T-cell (primary cell): ENCODE measurements at regions not wholly inside any gene's neighbourhood (a gene's known extent, or its start where the extent isn't known, plus 50 kb on each side); places are given as distances from the start of the nearest gene placed in this dataset.
"Not testable (repeated sequence)": the region's sequence is repeated elsewhere in the genome, so short reads cannot be mapped to it uniquely, and the experiment has no call there.

Experiments used
- ATAC-seq, 4 experiments: fragments of 200-7000 bp in 3 of 4; fragments of 150-1000 bp in 1 of 4; cut with Tn5 transposase; replicated peaks in 1 of 4; 1 replicate in 3 of 4; 2 replicates in 1 of 4; pipeline ENCODE4 v1.10.0; 2021; ENCODE audit warnings: moderate library complexity in 3 of 4, mild to moderate bottlenecking in 2 of 4, moderate number of reproducible peaks in 1 of 4
- CTCF ChIA-PET, 2 donors: fragments of 300-600 bp; sonication (Branson Sonifier 250); formaldehyde crosslinking; loops; one replicate each; lab custom pipeline; 2022; ENCODE audit warnings: antibody characterized with exemption in 2 of 2; lab: Charles Lee
- POLR2A ChIA-PET, 2 donors: fragments of 300-600 bp; sonication (Branson Sonifier 250); formaldehyde crosslinking; loops; one replicate each; lab custom pipeline; 2022; ENCODE audit warnings: antibody characterized with exemption in 2 of 2; lab: Charles Lee
- DNase-seq, 35 experiments: peaks; one replicate each; pipeline versions ENCODE4 v3.0.0 to v3.0.0-alpha.2; 2013 to 2023
- H3K27ac ChIP-seq: one replicate; pipeline ENCODE4 v1.5.1; 2013; ENCODE audit warnings: low read length
- H3K27me3 ChIP-seq, 2 experiments: replicated peaks in 1 of 2; 1 replicate in 1 of 2; 2 replicates in 1 of 2; pipeline versions ENCODE4 v1.6.1 to v1.7.0; 2013; ENCODE audit warnings: low read length in 1 of 2, mixed read lengths in 1 of 2; ENCODE audit not compliant: control insufficient read depth in 2 of 2, insufficient read depth in 2 of 2; ENCODE audit errors: extremely low read depth in 1 of 2
- H3K36me3 ChIP-seq, 2 donors: 1 replicate in 1 of 2; 2 replicates in 1 of 2; pipeline versions ENCODE4 v1.6.1 to v1.7.0; 2013; ENCODE audit warnings: low read length in 1 of 2; ENCODE audit not compliant: control insufficient read depth in 2 of 2, insufficient read depth in 1 of 2; ENCODE audit errors: extremely low read depth in 1 of 2
- H3K4me1 ChIP-seq, 2 experiments: 1 replicate in 1 of 2; 2 replicates in 1 of 2; pipeline versions ENCODE4 v1.6.1 to v1.7.0; 2013; ENCODE audit warnings: low read length in 2 of 2, mixed read lengths in 1 of 2; ENCODE audit not compliant: insufficient read depth in 2 of 2, control insufficient read depth in 1 of 2; ENCODE audit errors: extremely low read depth in 1 of 2
- H3K4me3 ChIP-seq, 2 donors: 1 replicate in 1 of 2; 2 replicates in 1 of 2; pipeline versions ENCODE4 v1.5.1 to v1.7.0; 2013; ENCODE audit warnings: mild to moderate bottlenecking in 2 of 2, low read length in 1 of 2, moderate library complexity in 1 of 2; ENCODE audit not compliant: control insufficient read depth in 1 of 2; ENCODE audit errors: extremely low read depth in 1 of 2
- H3K9me3 ChIP-seq: 2 replicates; pipeline ENCODE4 v1.7.0; 2013
- H3K27ac Mint-ChIP-seq, 2 donors: one replicate each; pipeline ENCODE4 v1.8.0; 2020 to 2021; ENCODE audit warnings: mild to moderate bottlenecking in 2 of 2, mixed read lengths in 2 of 2
- H3K27me3 Mint-ChIP-seq, 2 donors: one replicate each; pipeline ENCODE4 v1.8.0; 2021 to 2022; ENCODE audit warnings: mixed read lengths in 2 of 2
- H3K36me3 Mint-ChIP-seq: one replicate; pipeline ENCODE4 v1.8.0; 2021; ENCODE audit warnings: mixed read lengths
- H3K4me1 Mint-ChIP-seq, 3 donors: one replicate each; pipeline ENCODE4 v1.8.0; 2020 to 2022; ENCODE audit warnings: mixed read lengths in 3 of 3, mild to moderate bottlenecking in 1 of 3
- H3K4me3 Mint-ChIP-seq, 3 donors: one replicate each; pipeline ENCODE4 v1.8.0; 2020 to 2022; ENCODE audit warnings: mild to moderate bottlenecking in 3 of 3, mixed read lengths in 3 of 3, moderate library complexity in 3 of 3
- H3K9me3 Mint-ChIP-seq, 3 donors: one replicate each; pipeline ENCODE4 v1.8.0; 2020 to 2022; ENCODE audit warnings: mixed read lengths in 3 of 3
- WGBS: methylation state at CpG from one replicate; pipeline ENCODE4 v1.1.5; 2013; ENCODE audit warnings: missing lambda C conversion rate; ENCODE audit not compliant: insufficient coverage; 5-methylcytosine and 5-hydroxymethylcytosine counted together

DNA sequence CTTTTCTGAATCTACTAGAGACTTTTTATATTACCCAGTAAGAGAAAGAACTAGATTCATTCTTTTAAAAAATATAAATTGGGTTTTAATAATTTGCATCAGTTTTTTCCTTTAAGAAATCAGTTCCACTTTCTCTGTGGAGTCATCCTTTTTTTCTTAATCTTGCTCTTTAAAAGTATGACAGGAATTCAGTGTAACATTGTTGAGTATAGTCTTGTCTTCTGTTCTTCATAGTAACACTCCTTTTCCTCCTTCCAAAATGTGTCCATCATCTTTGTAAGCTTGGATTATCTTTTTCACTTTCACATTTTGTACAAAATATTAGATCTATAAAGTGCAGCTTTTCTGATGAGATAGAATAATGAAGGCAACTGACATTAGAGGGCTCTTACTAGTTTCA, 135.4 kb downstream of the HAUS1 start:
- Mint-ChIP-seq H3K36me3 (peaks cover 21% of the 10 kb centered on the region), H3K27ac (no peak overlapping the region), H3K9me3 (no peaks in the 10 kb centered on the region), H3K4me3 (no peak overlapping the region), H3K27me3 (no peaks in the 10 kb centered on the region), H3K4me1 (peaks cover 45 to 53% (median 52%) of the 10 kb centered on the region in 3 donors)
- no peak overlapping the region for H3K27ac ChIP-seq
- CTCF ChIA-PET = interaction anchor here in 1 of 2 donors (0.6 to 1.2 kb wide), 3 partner anchors 28 to 1538 kb away, joined by 3 read pairs; a partner anchor contains a TSS
- peaks cover 0 to 5% of the 10 kb centered on the region in 2 experiments for H3K4me1 ChIP-seq
- H3K36me3 ChIP-seq = peaks cover 0 to 5% of the 10 kb centered on the region in 2 donors
- POLR2A ChIA-PET = no interaction called here
- no peaks in the 10 kb centered on the region for H3K9me3 ChIP-seq
- no peak overlapping the region for H3K4me3 ChIP-seq
- DNase-seq = no peak
- H3K27me3 ChIP-seq = no peaks in the 10 kb centered on the region
- ATAC-seq = no peak

DNA sequence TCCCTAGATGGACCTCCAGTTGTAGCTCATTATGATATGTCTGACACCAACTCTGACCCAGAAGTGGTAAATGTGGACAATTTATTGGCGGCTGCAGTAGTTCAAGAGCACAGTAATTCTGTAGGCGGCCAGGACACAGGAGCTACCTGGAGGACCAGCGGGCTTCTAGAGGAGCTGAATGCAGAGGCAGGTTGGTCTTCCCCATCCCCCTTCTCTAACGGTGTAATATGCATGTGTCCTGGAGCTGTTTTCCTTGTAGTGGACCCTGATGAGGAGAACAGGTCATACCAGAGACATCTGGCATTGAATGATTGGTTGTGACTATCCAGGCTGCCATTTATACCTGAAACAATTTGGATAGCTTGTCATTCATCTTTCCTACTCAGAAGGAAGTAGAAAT, 135.8 kb downstream of the HAUS1 start:
- no peak overlapping the region for H3K27ac ChIP-seq
- Mint-ChIP-seq H3K9me3 (no peaks in the 10 kb centered on the region), H3K36me3 (peaks cover 21% of the 10 kb centered on the region), H3K4me1 (peaks cover 41 to 52% (median 50%) of the 10 kb centered on the region in 3 donors), H3K27me3 (no peaks in the 10 kb centered on the region), H3K27ac (peak overlapping the region in 1 of 2 donors; percentile 24), H3K4me3 (no peak overlapping the region)
- POLR2A ChIA-PET = no interaction called here
- CTCF ChIA-PET = interaction anchor here (0.6 to 1.2 kb wide), 4 partner anchors 27 to 1537 kb away, joined by 3 read pairs; a partner anchor contains a TSS
- no peaks in the 10 kb centered on the region for H3K9me3 ChIP-seq
- WGBS = no CpG with 5 or more reads among the region's 4 CpGs
- DNase-seq = no peak
- no peaks in the 10 kb centered on the region for H3K27me3 ChIP-seq
- no peak overlapping the region for H3K4me3 ChIP-seq
- no peak for ATAC-seq
- peaks cover 0 to 5% of the 10 kb centered on the region in 2 donors for H3K36me3 ChIP-seq
- peaks cover 0 to 3% of the 10 kb centered on the region in 2 experiments for H3K4me1 ChIP-seq

DNA sequence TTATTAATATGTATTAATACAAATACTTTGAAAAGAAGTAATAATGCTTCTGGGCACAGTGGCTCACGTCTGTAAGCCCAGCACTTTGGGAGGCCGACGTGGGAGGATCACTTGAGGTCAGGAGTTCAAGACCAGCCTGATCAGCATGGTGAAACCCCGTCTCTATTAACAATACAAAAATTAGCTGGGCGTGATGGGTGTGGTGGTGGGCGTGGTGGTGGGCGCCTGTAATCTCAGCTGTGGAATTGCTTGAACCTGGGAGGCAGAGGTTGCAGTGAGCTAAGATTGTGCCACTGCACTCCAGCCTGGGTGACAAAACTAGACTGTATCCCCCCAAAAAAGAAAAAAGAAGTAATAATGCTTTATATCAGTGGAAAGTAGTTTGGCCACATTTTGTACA, 137.2 kb downstream of the HAUS1 start:
- H3K4me1 ChIP-seq, POLR2A ChIA-PET, ATAC-seq, H3K27me3 ChIP-seq, H3K36me3 ChIP-seq, H3K27ac Mint-ChIP-seq, DNase-seq, H3K27me3 Mint-ChIP-seq, H3K9me3 ChIP-seq, H3K4me3 Mint-ChIP-seq, H3K4me3 ChIP-seq, H3K9me3 Mint-ChIP-seq, H3K27ac ChIP-seq, CTCF ChIA-PET: not testable (repeated sequence)
- Mint-ChIP-seq H3K4me1 (peaks cover 41 to 49% (median 47%) of the 10 kb centered on the region in 3 donors), H3K36me3 (peaks cover 30% of the 10 kb centered on the region)
- WGBS = 100% methylated on average over 2 of the region's 7 CpGs

DNA sequence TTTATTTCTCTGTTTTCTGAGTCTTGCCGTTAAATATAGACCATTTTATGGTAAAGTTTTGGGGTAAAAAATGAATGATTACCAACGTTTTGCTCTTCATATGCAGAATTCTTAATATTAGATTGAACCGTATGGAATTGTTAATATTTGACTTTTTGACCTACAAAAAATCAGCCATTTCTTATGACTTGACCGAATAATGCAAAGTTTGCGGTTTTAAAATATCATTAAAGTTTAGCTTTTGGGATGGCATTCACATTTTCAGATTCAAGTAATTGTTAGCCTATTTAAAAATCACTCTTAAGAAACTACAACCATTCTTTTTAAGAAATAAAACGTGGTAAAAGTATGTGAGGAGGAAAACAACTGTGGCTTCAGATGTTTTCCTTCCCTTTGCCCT, 138.0 kb downstream of the HAUS1 start:
- DNase-seq = no peak
- WGBS = no CpG with 5 or more reads among the region's 6 CpGs
- Histone ChIP-seq H3K36me3 (peaks cover 0 to 5% of the 10 kb centered on the region in 2 donors), H3K9me3 (no peaks in the 10 kb centered on the region), H3K4me3 (no peak overlapping the region), H3K27ac (no peak overlapping the region), H3K4me1 (peaks cover 3 to 11% of the 10 kb centered on the region in 2 experiments), H3K27me3 (no peaks in the 10 kb centered on the region)
- Mint-ChIP-seq H3K27me3 (no peaks in the 10 kb centered on the region), H3K27ac (no peak overlapping the region), H3K4me3 (no peak overlapping the region), H3K36me3 (peaks cover 32% of the 10 kb centered on the region), H3K9me3 (no peaks in the 10 kb centered on the region), H3K4me1 (peaks cover 45 to 52% (median 47%) of the 10 kb centered on the region in 3 donors)
- ChIA-PET CTCF (interaction anchor here (0.5 to 0.6 kb wide), 3 partner anchors 67 to 72 kb away, joined by 3 to 4 read pairs (median 3); no protein-coding TSS in a partner anchor), POLR2A (no interaction called here)
- no peak for ATAC-seq

DNA sequence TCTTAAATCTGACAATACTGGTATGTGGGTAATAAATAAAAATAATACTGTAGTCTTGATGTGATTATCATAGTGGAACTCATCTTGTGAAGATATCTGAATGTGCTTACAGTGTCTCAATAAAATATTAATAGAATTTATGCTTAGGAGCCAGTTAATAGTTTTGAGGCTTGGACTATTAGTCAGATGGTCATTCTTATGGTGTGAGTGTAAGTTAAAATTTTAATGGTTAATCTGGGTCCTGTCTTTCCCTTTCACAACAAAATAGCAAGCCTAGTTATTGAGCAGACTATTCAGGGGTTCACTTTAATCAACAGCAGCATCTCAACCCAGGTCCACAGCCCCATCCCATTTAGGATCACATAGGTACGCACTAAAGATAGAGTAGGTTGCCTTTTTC, 138.9 kb downstream of the HAUS1 start:
- whole genome bisulfite sequencing = no CpG with 5 or more reads among the region's 1 CpG
- Mint-ChIP-seq H3K27ac (no peak overlapping the region), H3K27me3 (no peaks in the 10 kb centered on the region), H3K4me1 (peaks cover 43 to 54% (median 47%) of the 10 kb centered on the region in 3 donors), H3K4me3 (no peak overlapping the region), H3K9me3 (no peaks in the 10 kb centered on the region), H3K36me3 (peaks cover 32% of the 10 kb centered on the region)
- DNase-seq (no peak), ATAC-seq (no peak)
- H3K36me3 ChIP-seq = peaks cover 3 to 5% of the 10 kb centered on the region in 2 donors
- peaks cover 5 to 12% of the 10 kb centered on the region in 2 experiments for H3K4me1 ChIP-seq
- H3K4me3 ChIP-seq = no peak overlapping the region
- no peaks in the 10 kb centered on the region for H3K9me3 ChIP-seq
- H3K27ac ChIP-seq = no peak overlapping the region
- H3K27me3 ChIP-seq = no peaks in the 10 kb centered on the region
- POLR2A ChIA-PET = interaction anchor here in 1 of 2 donors (0.7 kb wide), 1 partner anchor 17 kb away, joined by 3 read pairs; no protein-coding TSS in a partner anchor
- CTCF ChIA-PET = interaction anchor here (0.5 to 0.6 kb wide), 3 partner anchors 68 to 73 kb away, joined by 3 to 4 read pairs (median 3); no protein-coding TSS in a partner anchor

DNA sequence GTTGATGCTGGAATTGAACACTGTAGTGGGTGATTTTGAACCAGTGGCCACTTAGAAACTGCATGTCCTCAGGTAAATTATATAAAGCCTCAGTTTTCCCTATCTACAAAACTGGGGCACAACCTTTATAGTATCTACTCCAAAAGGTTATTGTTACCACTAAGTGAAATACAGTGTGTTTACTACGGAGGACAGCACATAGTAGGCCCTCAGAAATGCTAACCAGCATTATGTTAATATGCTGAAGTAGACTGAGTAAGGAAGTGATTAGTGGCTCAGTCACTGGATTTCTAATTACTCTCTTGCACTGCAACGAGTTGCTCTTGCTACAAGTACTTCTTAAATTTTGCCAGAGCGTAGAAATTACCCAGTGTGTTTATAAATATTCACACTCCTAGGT, 139.5 kb downstream of the HAUS1 start:
- H3K4me3 ChIP-seq = no peak overlapping the region
- H3K36me3 Mint-ChIP-seq = peaks cover 34% of the 10 kb centered on the region
- H3K9me3 ChIP-seq = no peaks in the 10 kb centered on the region
- peaks cover 5 to 18% of the 10 kb centered on the region in 2 experiments for H3K4me1 ChIP-seq
- ATAC-seq (no peak), DNase-seq (no peak)
- H3K4me3 Mint-ChIP-seq = no peak overlapping the region
- ChIA-PET CTCF (no interaction called here), POLR2A (interaction anchor here in 1 of 2 donors (0.7 kb wide), 1 partner anchor 16 kb away, joined by 3 read pairs; no protein-coding TSS in a partner anchor)
- H3K27me3 Mint-ChIP-seq = no peaks in the 10 kb centered on the region
- peaks cover 49 to 60% (median 52%) of the 10 kb centered on the region in 3 donors for H3K4me1 Mint-ChIP-seq
- H3K9me3 Mint-ChIP-seq = no peaks in the 10 kb centered on the region
- peaks cover 3 to 5% of the 10 kb centered on the region in 2 donors for H3K36me3 ChIP-seq
- no peak overlapping the region for H3K27ac ChIP-seq
- peak overlapping the region in 1 of 2 donors; percentile 49 for H3K27ac Mint-ChIP-seq
- no peaks in the 10 kb centered on the region for H3K27me3 ChIP-seq
- WGBS = no CpG with 5 or more reads among the region's 3 CpGs
